Fibroblast of pulmonary artery (primary cell): ENCODE measurements at regions not wholly inside any gene's neighbourhood (a gene's known extent, or its start where the extent isn't known, plus 50 kb on each side); places are given as distances from the start of the nearest gene placed in this dataset.

Experiments
- DNase-seq: peaks from one replicate; pipeline ENCODE4 v3.0.0-alpha.2; 2010; ENCODE audit warnings: low read depth
- H3K4me3 ChIP-seq: replicated peaks from 2 replicates; pipeline ENCODE4 v1.5.1; 2011; ENCODE audit warnings: low read depth, mild to moderate bottlenecking, control low read depth, low read length, moderate library complexity
- TF ChIP-seq, protein P1 (sequence below): IDR thresholded peaks from 2 replicates; pipeline ENCODE4 v1.5.1; 2011; ENCODE audit warnings: mild to moderate bottlenecking, control low read depth, low read length, inconsistent platforms; ENCODE audit errors: missing control alignments

- TF ChIP-seq, protein P1, sequence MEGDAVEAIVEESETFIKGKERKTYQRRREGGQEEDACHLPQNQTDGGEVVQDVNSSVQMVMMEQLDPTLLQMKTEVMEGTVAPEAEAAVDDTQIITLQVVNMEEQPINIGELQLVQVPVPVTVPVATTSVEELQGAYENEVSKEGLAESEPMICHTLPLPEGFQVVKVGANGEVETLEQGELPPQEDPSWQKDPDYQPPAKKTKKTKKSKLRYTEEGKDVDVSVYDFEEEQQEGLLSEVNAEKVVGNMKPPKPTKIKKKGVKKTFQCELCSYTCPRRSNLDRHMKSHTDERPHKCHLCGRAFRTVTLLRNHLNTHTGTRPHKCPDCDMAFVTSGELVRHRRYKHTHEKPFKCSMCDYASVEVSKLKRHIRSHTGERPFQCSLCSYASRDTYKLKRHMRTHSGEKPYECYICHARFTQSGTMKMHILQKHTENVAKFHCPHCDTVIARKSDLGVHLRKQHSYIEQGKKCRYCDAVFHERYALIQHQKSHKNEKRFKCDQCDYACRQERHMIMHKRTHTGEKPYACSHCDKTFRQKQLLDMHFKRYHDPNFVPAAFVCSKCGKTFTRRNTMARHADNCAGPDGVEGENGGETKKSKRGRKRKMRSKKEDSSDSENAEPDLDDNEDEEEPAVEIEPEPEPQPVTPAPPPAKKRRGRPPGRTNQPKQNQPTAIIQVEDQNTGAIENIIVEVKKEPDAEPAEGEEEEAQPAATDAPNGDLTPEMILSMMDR = no peak
- H3K4me3 ChIP-seq = no peak overlapping the region
- DNase-seq = no peak
These were observed 118.1 kb downstream of the RERGL start for GRCh38 chr12:17971850-17972249.

DNA sequence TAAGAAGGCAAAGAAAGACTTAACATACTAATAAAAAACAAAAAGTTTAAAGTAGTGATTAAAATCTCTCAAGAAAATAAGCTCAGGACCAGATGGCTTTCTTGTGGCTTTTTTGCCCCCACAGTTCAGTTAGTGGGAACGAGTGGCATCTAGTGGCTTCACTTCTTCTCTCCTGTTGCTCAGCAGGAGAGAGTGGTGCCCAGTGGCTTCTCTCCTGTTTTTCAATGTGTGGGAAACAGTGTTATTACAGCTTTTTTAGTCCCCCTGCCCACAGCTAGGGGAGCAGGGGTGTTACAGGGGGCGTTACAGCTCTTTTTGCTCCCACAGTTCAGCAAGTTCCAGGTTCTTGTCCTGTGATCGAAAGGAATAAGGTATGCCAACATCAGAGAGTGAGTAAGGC lies 135.2 kb downstream of the RERGL start:
- no peak for DNase-seq
- TF ChIP-seq, protein P1 = no peak
- H3K4me3 ChIP-seq = no peak overlapping the region

DNA sequence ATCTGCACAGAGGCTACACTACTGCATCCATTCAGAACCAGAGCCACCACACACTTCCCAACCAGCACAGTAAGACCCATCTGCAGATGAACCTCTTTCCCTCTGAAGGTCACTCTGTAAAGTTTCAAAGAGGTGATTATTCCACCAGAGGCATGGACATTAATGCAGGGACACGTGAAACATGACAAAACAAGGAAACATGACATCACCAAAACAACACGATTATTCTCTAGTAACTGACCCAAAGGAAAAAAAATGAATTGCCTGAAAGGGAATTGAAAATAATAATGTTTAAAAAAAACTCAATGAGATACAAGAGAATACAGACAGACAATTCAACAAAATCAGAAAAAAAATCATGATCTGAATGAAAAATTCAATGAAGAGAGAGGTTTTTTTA lies 139.1 kb downstream of the RERGL start:
- DNase-seq = no peak
- TF ChIP-seq, protein P1 = no peak
- no peak overlapping the region for H3K4me3 ChIP-seq

- TF ChIP-seq, protein P1 = no peak
- H3K4me3 ChIP-seq = no peak overlapping the region
- DNase-seq = no peak
These were observed 140.3 kb downstream of the RERGL start for GRCh38 chr12:17949558-17950141.

- TF ChIP-seq, protein P1 = no peak
- H3K4me3 ChIP-seq = no peak overlapping the region
- DNase-seq = peak; percentile 40
These were observed 161.2 kb downstream of the RERGL start for GRCh38 chr12:17928708-17929366.

DNA sequence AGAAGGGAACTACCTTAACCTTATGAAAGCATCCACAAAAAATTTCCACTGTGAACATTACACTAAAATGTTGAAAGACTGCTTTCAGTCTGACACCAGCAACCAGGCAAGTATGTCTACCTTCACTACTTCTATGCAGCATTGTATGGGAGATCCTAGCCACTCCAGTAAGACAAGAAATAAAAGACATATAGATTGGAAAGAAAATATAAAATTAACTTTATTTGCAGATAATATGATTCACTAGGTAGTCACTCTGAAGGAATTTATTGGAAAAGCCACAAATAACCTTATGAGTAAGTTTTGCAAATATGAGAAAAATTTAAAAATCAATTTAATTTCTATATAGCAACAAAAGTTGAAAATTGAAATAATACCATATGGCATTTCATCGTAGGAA lies 172.0 kb downstream of the RERGL start:
- no peak overlapping the region for H3K4me3 ChIP-seq
- DNase-seq = no peak
- TF ChIP-seq, protein P1 = no peak

GRCh38 chr12:17884581-17884980 lies 205.4 kb downstream of the RERGL start:
- H3K4me3 ChIP-seq = no peak overlapping the region
- TF ChIP-seq, protein P1 = no peak
- no peak for DNase-seq
